Fibroblast of skin of right biceps (primary cell): ENCODE measurements at regions not wholly inside any gene's neighbourhood (a gene's known extent, or its start where the extent isn't known, plus 50 kb on each side); places are given as distances from the start of the nearest gene placed in this dataset.
"Not testable (repeated sequence)": the region's sequence is repeated elsewhere in the genome, so short reads cannot be mapped to it uniquely, and the experiment has no call there.

Source experiments
- DNase-seq: peaks from one replicate; pipeline ENCODE4 v3.0.0-alpha.2; 2013

GRCh38 chr20:29320216-29320949 is 1937.1 kb upstream of the DEFB115 start:
- not testable (repeated sequence) for DNase-seq

- DNase-seq = not testable (repeated sequence)
These were observed 1933.6 kb upstream of the DEFB115 start for GRCh38 chr20:29323631-29324515.

DNA sequence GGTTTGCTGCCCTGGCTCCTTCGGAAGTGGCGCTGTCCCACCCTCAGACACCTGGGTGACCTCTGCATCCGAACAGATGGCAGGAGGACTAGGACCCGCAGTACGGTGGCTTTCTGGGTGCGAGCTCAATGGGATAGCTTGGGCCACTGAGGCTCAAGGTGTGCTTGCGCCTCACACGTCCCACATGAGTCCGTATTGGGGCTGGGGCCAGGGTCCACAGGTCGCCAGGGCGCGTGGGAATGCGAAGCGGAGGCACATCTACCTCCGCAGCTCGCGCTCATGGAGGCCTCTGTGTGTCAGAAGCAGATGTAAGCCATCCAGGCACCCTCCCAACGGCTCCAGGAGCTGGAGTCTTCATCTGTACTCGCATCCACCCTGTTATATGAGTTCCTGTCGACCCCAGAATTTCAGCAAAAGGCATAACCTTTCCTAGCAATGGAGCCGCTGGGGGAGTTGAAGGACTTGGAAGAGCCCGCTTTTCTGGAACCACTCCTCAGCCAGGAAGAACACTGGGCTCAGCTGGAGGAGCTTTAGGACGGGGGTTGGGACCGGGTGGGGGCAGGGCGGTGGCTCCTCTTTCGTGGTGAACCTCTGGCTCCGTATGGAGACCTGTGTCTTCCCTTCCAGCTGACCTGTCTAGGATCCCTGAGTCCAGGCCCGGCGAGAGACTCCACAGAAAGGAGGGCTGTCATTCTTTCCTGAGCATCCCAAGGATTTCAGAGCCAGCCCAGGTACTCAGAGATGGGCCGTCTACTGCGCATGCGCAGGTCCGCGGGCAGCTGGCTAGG is 1932.8 kb upstream of the DEFB115 start:
- not testable (repeated sequence) for DNase-seq

DNA sequence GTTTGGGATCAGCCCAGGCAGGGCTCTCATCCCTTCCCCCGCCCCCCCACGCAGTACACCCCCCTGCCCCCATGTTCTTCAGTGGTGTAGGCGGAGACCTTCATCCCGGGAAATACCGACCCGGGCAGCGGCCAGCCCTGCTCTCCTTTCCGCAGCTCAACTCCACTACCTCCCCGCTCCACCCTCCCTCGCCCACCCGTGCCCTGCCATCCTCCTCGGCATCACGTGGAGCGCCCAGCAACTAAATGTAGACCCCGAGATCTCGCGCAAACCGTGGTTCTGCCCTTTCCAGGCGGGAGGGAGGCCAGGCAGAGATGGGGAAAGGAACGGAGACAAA is 1932.2 kb upstream of the DEFB115 start:
- DNase-seq = no peak

DNA sequence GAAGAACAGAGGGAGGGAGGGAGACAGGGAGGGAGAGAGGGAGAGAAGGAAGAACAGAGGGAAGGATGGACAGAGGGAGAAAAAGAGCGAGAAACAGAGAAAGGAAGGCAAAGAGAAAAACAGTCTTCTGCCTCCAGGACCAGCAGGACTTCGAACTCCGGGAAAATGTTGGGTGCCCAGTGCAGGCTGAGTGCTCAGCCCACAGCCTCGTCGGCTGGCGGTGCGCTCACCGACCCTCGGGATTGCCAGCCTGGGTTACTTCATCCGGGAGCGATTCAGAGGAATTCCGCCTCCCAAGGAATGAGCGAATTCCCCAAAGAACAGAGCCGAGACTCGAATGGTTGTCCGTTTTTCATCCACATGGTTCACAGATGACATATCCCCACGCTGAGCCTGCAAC is 1931.7 kb upstream of the DEFB115 start:
- DNase-seq = not testable (repeated sequence)

- DNase-seq = no peak
These were observed 1930.9 kb upstream of the DEFB115 start for GRCh38 chr20:29326376-29327070.

- DNase-seq = not testable (repeated sequence)
These were observed 1929.7 kb upstream of the DEFB115 start for GRCh38 chr20:29327600-29328420.

DNA sequence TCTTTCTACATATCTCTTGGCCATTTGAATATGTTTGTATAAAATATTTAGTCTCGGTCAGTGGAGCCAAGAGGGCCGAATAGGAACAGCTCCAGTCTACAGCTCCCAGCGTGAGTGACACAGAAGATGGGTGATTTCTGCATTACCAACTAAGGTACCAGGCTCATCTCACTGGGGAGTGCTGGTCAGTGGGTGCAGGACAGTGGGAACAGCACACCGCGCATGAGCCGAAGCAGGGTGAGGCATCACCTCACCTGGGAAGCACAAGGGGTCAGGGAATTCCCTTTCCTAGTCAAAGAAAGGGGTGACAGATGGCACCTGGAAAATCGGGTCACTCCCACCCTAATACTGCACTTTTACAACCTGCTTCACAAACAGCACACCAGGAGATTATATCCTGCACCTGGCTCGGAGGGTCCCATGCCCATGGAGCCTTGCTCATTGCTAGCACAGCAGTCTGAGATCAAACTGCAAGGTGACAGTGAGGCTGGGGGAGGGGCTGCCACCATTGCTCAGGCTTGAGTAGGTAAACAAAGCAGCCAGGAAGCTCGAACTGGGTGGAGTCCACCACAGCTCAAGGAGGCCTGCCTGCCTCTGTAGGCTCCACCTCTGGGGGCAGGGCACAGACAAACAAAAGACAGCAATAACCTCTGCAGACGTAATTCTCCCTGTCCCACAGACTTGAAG is 1926.9 kb upstream of the DEFB115 start:
- DNase-seq = not testable (repeated sequence)

- DNase-seq = no peak
These were observed 1907.6 kb upstream of the DEFB115 start for GRCh38 chr20:29349836-29350235.

DNA sequence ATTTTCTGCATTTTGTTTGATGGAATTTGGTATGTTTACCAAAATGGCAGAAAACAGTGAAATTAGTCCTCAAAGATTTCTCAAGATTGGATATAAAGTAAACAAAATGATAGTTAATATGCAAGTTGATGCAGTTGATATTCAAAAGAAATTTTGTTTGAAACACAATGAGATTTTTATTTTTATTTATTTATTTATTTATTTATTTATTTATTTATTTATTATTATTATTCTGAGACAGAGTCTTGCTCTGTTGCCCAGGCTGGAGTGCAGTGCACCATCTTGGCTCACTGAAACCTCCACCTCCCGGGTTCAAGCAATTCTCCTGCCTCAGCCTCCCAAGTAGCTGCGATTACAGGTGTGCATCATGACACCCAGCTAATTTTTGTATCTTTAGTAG is 1881.5 kb upstream of the DEFB115 start:
- not testable (repeated sequence) for DNase-seq

- not testable (repeated sequence) for DNase-seq
These were observed 1864.6 kb upstream of the DEFB115 start for GRCh38 chr20:29392853-29393252.

DNA sequence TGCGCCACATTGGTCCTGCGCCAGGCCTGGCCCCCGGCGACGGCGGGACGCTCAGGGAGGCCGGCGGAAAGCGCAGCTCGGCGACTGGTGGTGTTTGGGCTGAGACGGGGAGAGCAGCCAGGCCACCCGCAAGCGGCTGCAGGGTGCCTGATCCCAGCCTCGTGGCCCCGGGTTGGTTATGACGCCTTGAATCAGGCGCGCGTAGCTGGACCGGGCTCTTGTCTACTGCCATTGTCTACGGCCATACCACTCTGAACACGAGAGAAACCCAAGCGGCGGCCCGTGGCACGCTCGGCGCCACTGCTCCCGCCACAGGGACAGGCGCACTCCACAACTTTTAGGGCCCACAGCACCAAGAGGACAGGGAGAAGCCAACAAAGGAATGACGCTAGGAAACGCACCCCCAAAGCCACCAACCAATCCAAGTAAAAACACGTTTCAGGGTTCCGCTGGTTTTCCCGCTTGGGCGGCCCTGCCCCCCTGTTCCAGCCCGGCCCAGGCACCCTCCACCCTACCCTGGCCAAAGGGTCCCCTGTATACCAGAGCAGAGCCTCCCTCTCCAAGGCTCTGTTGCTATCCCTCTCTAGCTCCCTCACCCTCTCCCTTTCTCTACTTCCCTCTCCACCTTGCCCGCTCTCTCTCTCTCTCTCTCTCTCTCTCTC is 1849.3 kb upstream of the DEFB115 start:
- no peak for DNase-seq

- not testable (repeated sequence) for DNase-seq
These were observed 1848.8 kb upstream of the DEFB115 start for GRCh38 chr20:29408707-29409106.

DNA sequence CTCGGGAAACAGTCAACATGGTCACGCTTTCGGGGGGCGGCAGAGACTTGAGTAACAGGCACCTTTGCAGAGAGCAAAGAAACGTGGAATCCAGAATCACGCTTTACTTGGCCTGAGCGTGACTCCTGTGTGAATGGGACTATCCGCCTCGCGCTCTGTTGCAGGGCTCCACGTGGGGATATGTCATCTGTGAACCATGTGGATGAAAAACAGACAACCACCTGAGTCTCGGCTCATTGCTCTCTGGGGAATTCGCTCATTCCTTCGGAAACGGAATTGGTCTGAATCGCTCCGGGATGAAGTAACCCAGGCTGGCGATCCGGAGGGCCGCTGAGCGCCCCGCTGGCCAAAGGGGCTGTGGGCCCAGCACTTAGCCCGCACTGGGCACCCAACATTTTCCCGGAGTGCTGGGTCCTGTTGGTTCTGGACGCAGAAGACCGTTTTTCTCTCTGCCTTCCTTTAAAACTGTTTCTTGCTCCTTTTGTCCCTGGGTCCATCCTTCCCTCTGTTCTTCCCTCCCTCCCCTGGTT is 1848.2 kb upstream of the DEFB115 start:
- not testable (repeated sequence) for DNase-seq

DNA sequence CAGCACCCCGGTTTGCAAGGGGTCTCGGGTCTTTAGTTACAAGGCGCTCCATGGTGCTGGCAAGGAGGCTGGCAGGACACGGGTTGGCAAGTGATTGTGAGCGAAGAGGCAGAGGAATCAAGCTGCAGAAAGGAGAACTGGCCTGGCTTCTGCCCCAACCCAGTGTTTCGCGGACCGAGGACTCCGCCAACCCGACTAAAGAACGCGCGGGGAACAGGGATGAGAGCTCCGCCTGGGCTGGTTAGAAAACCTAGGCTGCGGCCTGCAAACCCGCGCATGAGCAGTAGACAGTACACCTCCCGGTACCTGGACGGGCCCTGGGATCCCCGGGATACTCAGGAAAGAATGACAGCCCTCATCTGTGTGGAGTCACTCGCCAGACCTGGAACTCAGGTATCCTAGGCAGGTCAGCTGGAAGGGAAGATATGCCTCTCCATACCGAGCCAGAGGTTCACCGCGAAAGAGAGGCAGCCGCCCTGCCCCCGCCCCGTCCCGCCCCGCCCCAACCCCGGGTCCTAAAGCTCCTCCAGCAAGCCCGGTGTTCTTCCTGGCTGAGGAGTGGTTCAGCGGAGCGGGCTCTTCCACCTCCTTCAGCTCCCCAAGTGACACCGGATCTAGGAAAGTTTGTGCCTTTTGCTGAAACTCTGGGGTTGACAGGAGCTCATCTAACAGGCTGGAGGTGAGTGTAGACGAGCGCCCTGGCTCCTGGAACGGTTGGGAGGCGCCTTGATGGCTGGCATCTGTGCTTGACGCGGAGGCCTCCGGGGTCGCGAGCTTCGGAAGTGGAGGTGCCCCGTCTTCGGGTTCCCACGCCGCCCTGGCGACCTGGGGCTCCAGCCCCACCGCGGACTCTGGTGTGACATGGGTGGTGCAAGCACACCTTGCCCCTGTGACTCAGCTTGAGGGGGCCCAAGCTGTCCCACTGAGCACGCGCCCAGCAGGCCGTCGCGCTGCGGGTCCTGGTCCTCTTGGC is 1847.3 kb upstream of the DEFB115 start:
- no peak for DNase-seq

DNA sequence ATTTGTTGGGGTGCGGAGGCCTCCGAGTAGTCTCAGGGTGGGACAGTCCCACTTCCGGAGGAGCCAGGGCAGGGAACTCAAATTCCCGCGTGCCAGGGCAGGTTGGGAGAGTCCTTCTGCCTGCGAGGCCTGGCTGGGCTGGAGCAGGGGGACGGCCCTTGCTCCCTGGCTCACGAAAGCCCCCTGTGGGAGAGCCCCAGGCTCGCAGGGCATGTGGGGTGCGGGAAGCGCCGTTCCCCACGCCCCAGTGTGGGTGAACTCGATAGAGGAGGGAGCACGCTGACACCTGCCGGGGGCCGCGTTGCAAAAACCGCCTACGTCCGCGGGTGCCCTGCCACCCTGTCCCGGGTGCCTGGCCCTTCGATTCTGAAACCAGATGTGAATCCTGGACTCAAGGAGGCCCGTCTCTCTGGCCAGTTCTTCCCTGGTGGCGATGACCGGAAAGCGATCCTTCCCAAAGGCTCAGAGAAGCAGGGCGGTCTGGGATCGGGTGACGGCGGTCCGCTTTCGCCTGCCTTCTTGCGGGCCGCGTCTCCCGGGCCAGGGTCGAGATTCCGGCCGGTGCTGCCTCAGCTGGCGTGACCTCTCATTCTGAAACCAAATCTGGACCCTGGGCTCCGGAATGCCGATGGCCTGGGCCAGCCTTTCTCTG is 1846.5 kb upstream of the DEFB115 start:
- DNase-seq = no peak

GRCh38 chr20:29411458-29411820 is 1846.0 kb upstream of the DEFB115 start:
- not testable (repeated sequence) for DNase-seq

DNA sequence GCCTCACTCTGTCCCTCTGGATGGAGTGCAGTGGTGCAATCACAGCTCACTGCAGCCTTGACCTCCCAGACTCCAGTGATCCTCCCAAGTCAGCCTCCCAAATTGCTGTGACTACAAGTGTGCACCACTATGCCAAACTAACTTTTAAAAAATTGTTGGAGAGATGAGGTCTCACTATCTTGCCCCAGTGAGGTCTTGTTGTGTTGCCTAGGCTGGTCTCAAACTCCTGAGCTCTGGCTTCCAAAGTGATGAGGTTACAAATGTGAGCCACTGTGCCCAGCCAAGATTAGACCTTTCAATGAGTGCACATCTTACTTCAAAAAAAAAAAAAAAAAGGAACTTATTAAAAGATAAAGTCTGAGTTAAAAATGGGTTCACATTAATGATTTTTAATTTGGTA is 1838.1 kb upstream of the DEFB115 start:
- no peak for DNase-seq
